H9 (cell line): ENCODE measurements at regions not wholly inside any gene's neighbourhood (a gene's known extent, or its start where the extent isn't known, plus 50 kb on each side); places are given as distances from the start of the nearest gene placed in this dataset.

Experiments used
- DNase-seq: peaks from one replicate; pipeline ENCODE4 v3.0.0-alpha.2; 2017
- H2AFZ ChIP-seq: one replicate; pipeline ENCODE4 v1.6.1; 2013; ENCODE audit warnings: mild to moderate bottlenecking, low read length, control low read depth, moderate library complexity
- H2AK5ac ChIP-seq: 2 replicates; pipeline ENCODE4 v1.6.1; 2013; ENCODE audit warnings: low read length, control low read depth, mixed read lengths; ENCODE audit not compliant: insufficient read length
- H2BK120ac ChIP-seq: one replicate; pipeline ENCODE4 v1.6.1; 2013; ENCODE audit warnings: low read depth, mild to moderate bottlenecking, low read length, control low read depth, inconsistent platforms; ENCODE audit not compliant: poor library complexity, severe bottlenecking
- H2BK12ac ChIP-seq: 2 replicates; pipeline ENCODE4 v1.6.1; 2013; ENCODE audit warnings: low read length, control low read depth, mixed read lengths, low read depth; ENCODE audit not compliant: insufficient read length
- H2BK15ac ChIP-seq: 2 replicates; pipeline ENCODE4 v1.6.1; 2013; ENCODE audit warnings: low read depth, low read length, control low read depth
- H2BK20ac ChIP-seq: one replicate; pipeline ENCODE4 v1.6.1; 2013; ENCODE audit warnings: low read depth, mild to moderate bottlenecking, low read length, control low read depth, inconsistent platforms; ENCODE audit not compliant: poor library complexity, severe bottlenecking
- H2BK5ac ChIP-seq: 2 replicates; pipeline ENCODE4 v1.6.1; 2013; ENCODE audit warnings: low read length, control low read depth, mixed read lengths; ENCODE audit not compliant: insufficient read length
- H3K14ac ChIP-seq: 2 replicates; pipeline ENCODE4 v1.6.1; 2013; ENCODE audit warnings: low read length, control low read depth; ENCODE audit not compliant: insufficient read depth
- H3K18ac ChIP-seq: 2 replicates; pipeline ENCODE4 v1.6.1; 2013; ENCODE audit warnings: low read depth, mild to moderate bottlenecking, mixed read lengths, low read length, control low read depth; ENCODE audit not compliant: insufficient read length
- H3K23ac ChIP-seq: 2 replicates; pipeline ENCODE4 v1.6.1; 2013; ENCODE audit warnings: low read length, control low read depth, mixed read lengths, low read depth; ENCODE audit not compliant: insufficient read length
- H3K23me2 ChIP-seq: 2 replicates; pipeline ENCODE4 v1.6.1; 2013; ENCODE audit warnings: low read depth, mild to moderate bottlenecking, mixed read lengths, low read length, control low read depth; ENCODE audit not compliant: insufficient read length, poor library complexity, severe bottlenecking
- H3K27ac ChIP-seq: 2 replicates; pipeline ENCODE4 v1.5.1; 2013; ENCODE audit warnings: low read length, control low read depth, mixed read lengths, low read depth; ENCODE audit not compliant: insufficient read length
- H3K27me3 ChIP-seq: 2 replicates; pipeline ENCODE4 v1.6.1; 2013; ENCODE audit warnings: low read length, control low read depth, inconsistent platforms; ENCODE audit not compliant: insufficient read depth
- H3K4ac ChIP-seq: 2 replicates; pipeline ENCODE4 v1.6.1; 2013; ENCODE audit warnings: low read depth, mild to moderate bottlenecking, control low read depth, inconsistent platforms, low read length, moderate library complexity
- H3K4me1 ChIP-seq: 2 replicates; pipeline ENCODE4 v1.6.1; 2013; ENCODE audit warnings: low read length, control low read depth, inconsistent platforms; ENCODE audit not compliant: insufficient read depth
- H3K4me2 ChIP-seq: 2 replicates; pipeline ENCODE4 v1.6.1; 2013; ENCODE audit warnings: low read length, control low read depth, mixed read lengths; ENCODE audit not compliant: insufficient read length, insufficient read depth
- H3K56ac ChIP-seq: 2 replicates; pipeline ENCODE4 v1.6.1; 2013; ENCODE audit warnings: low read depth, mild to moderate bottlenecking, mixed read lengths, low read length, control low read depth; ENCODE audit not compliant: insufficient read length
- H3K79me1 ChIP-seq: 2 replicates; pipeline ENCODE4 v1.6.1; 2013; ENCODE audit warnings: low read depth, mild to moderate bottlenecking, moderate library complexity, low read length, control low read depth, inconsistent platforms; ENCODE audit not compliant: insufficient read depth, poor library complexity, severe bottlenecking
- H3K79me2 ChIP-seq: 2 replicates; pipeline ENCODE4 v1.6.1; 2013; ENCODE audit warnings: low read length, control low read depth, inconsistent platforms; ENCODE audit not compliant: insufficient read depth
- H3K9ac ChIP-seq: 2 replicates; pipeline ENCODE4 v1.6.1; 2013; ENCODE audit warnings: low read length, control low read depth, mixed read lengths; ENCODE audit not compliant: insufficient read length; ENCODE audit errors: extremely low read depth
- H3K9me3 ChIP-seq: one replicate; pipeline ENCODE4 v1.6.1; 2013; ENCODE audit warnings: low read depth, low read length, inconsistent platforms; ENCODE audit not compliant: control insufficient read depth
- H3T11ph ChIP-seq: one replicate; pipeline ENCODE4 v1.6.1; 2013; ENCODE audit warnings: mild to moderate bottlenecking, low read length, control low read depth, inconsistent platforms
- H4K20me1 ChIP-seq: one replicate; pipeline ENCODE4 v1.6.1; 2013; ENCODE audit not compliant: control insufficient read depth, insufficient read length, insufficient read depth
- H4K5ac ChIP-seq: 2 replicates; pipeline ENCODE4 v1.6.1; 2013; ENCODE audit warnings: low read depth, mild to moderate bottlenecking, mixed read lengths, low read length, control low read depth; ENCODE audit not compliant: insufficient read length
- H4K8ac ChIP-seq: replicated peaks from 2 replicates; pipeline ENCODE4 v1.6.1; 2013; ENCODE audit warnings: low read length, control low read depth, mixed read lengths, low read depth; ENCODE audit not compliant: insufficient read length
- H4K91ac ChIP-seq: 2 replicates; pipeline ENCODE4 v1.6.1; 2013; ENCODE audit warnings: low read depth, mild to moderate bottlenecking, moderate library complexity, mixed read lengths, low read length, control low read depth; ENCODE audit not compliant: insufficient read length
- H3K27ac Mint-ChIP-seq, 3 experiments: 2 replicates in 2 of 3; 3 replicates in 1 of 3; pipeline ENCODE4 v1.8.0; 2020 to 2021; ENCODE audit warnings: mixed read lengths in 3 of 3, mild to moderate bottlenecking in 1 of 3, moderate library complexity in 1 of 3
- H3K27me3 Mint-ChIP-seq: 2 replicates; pipeline ENCODE4 v1.8.0; 2021; ENCODE audit warnings: low read depth, mild to moderate bottlenecking, moderate library complexity, mixed read lengths
- H3K36me3 Mint-ChIP-seq, 3 experiments: 2 replicates in 2 of 3; 3 replicates in 1 of 3; pipeline ENCODE4 v1.8.0; 2020 to 2021; ENCODE audit warnings: low read depth in 3 of 3, mixed read lengths in 3 of 3; ENCODE audit not compliant: insufficient read depth in 1 of 3
- H3K4me1 Mint-ChIP-seq, 2 experiments: 2 replicates each; pipeline ENCODE4 v1.8.0; 2020; ENCODE audit warnings: mixed read lengths in 2 of 2
- H3K4me3 Mint-ChIP-seq, 2 experiments: 2 replicates in 1 of 2; 3 replicates in 1 of 2; pipeline ENCODE4 v1.8.0; 2020 to 2021; ENCODE audit warnings: mild to moderate bottlenecking in 2 of 2, mixed read lengths in 2 of 2, moderate library complexity in 1 of 2
- H3K9me3 Mint-ChIP-seq, 2 experiments: 2 replicates in 1 of 2; 3 replicates in 1 of 2; pipeline ENCODE4 v1.8.0; 2020; ENCODE audit warnings: mild to moderate bottlenecking in 2 of 2, mixed read lengths in 2 of 2, moderate library complexity in 1 of 2
- CTCF ChIP-seq: fragments of 200-600 bp; sonication (generic); conservative IDR thresholded peaks from 3 replicates; pipeline ENCODE4 v1.8.0; 2021; ENCODE audit warnings: antibody characterized with exemption, mild to moderate bottlenecking

- no peaks in the 10 kb centered on the region for H3K4me1 Mint-ChIP-seq
- Histone ChIP-seq H3K4me2 (no peak overlapping the region), H3K79me2 (no peaks in the 10 kb centered on the region), H2AK5ac (no peak overlapping the region), H2BK5ac (no peak overlapping the region), H3K56ac (no peak overlapping the region), H4K5ac (no peak overlapping the region), H4K8ac (no peak overlapping the region), H2BK120ac (no peak overlapping the region), H2BK20ac (no peak overlapping the region), H3T11ph (no peak overlapping the region), H3K9me3 (no peaks in the 10 kb centered on the region), H3K9ac (no peak overlapping the region), H4K91ac (no peak overlapping the region), H2AFZ (no peak overlapping the region), H3K23me2 (no peaks in the 10 kb centered on the region), H3K27me3 (no peaks in the 10 kb centered on the region), H4K20me1 (no peaks in the 10 kb centered on the region), H3K18ac (no peak overlapping the region), H3K79me1 (no peaks in the 10 kb centered on the region), H2BK12ac (no peak overlapping the region), H3K4me1 (no peaks in the 10 kb centered on the region), H2BK15ac (no peak overlapping the region), H3K4ac (no peak overlapping the region), H3K14ac (no peak overlapping the region), H3K23ac (no peak overlapping the region), H3K27ac (no peak overlapping the region)
- no peak for TF ChIP-seq CTCF
- H3K27ac Mint-ChIP-seq: no peak overlapping the region
- H3K27me3 Mint-ChIP-seq: no peaks in the 10 kb centered on the region
- H3K36me3 Mint-ChIP-seq: peaks cover 3 to 12% (median 7%) of the 10 kb centered on the region in 3 experiments; a peak in 5 of 7 replicates
- no peak overlapping the region for H3K4me3 Mint-ChIP-seq
- no peak for DNase-seq
- H3K9me3 Mint-ChIP-seq: peaks cover 4 to 9% of the 10 kb centered on the region in 2 experiments; a peak in 3 of 5 replicates
These were observed 264.2 kb upstream of the LRRC3B start for GRCh38 chr3:26358405-26358804.
